Astrocyte of the spinal cord (primary cell): ENCODE measurements at regions not wholly inside any gene's neighbourhood (a gene's known extent, or its start where the extent isn't known, plus 50 kb on each side); places are given as distances from the start of the nearest gene placed in this dataset.

Source experiments
- DNase-seq: peaks from one replicate; pipeline ENCODE4 v3.0.0; 2011; ENCODE audit warnings: low read depth, low spot score
- H3K4me3 ChIP-seq: 2 replicates; pipeline ENCODE4 v1.5.1; 2011; ENCODE audit warnings: low read depth, mild to moderate bottlenecking, low read length, moderate library complexity
- in situ Hi-C: cut with HindIII; loops from 2 replicates; pipeline ENCODE4 v1.10.0; 2017; ENCODE audit warnings: low sequenced_read_pairs
- TF ChIP-seq, protein P1 (sequence below): IDR thresholded peaks from 2 replicates; pipeline ENCODE4 v1.5.1; 2012; ENCODE audit warnings: low read depth, mild to moderate bottlenecking, low read length, inconsistent platforms

GRCh38 chrX:4925911-4926310, 1212.5 kb upstream of the PRKX start:
- TF ChIP-seq, protein P1, sequence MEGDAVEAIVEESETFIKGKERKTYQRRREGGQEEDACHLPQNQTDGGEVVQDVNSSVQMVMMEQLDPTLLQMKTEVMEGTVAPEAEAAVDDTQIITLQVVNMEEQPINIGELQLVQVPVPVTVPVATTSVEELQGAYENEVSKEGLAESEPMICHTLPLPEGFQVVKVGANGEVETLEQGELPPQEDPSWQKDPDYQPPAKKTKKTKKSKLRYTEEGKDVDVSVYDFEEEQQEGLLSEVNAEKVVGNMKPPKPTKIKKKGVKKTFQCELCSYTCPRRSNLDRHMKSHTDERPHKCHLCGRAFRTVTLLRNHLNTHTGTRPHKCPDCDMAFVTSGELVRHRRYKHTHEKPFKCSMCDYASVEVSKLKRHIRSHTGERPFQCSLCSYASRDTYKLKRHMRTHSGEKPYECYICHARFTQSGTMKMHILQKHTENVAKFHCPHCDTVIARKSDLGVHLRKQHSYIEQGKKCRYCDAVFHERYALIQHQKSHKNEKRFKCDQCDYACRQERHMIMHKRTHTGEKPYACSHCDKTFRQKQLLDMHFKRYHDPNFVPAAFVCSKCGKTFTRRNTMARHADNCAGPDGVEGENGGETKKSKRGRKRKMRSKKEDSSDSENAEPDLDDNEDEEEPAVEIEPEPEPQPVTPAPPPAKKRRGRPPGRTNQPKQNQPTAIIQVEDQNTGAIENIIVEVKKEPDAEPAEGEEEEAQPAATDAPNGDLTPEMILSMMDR, result no peak
- DNase-seq, result peak; percentile 25
- H3K4me3 ChIP-seq, result no peak overlapping the region
- in situ Hi-C loops, result no loop called here

DNA sequence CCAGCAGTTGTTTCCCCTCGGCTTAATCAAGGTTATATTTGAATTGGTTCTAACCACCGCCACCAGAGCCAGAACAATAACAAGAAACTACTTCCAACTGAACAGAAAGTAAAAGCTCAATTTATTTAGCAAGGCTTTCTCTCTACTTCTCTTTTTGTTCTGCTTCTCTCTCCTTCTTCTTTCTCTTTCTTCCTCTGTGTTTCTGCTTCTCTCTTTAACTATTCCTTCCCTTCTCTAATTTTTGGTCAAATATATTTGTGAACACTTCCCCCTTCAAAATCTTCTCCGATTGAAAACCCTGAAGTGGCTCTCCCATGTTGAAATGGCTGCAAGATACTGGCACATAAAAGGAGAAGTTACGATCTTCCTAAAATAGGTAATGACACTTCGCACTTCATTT, 1195.9 kb upstream of the PRKX start:
- DNase-seq, result no peak
- H3K4me3 ChIP-seq, result no peak overlapping the region
- in situ Hi-C loops, result no loop called here

GRCh38 chrX:4905576-4905975, 1192.1 kb upstream of the PRKX start:
- TF ChIP-seq, protein P1, result no peak
- no peak overlapping the region for H3K4me3 ChIP-seq
- no peak for DNase-seq
- in situ Hi-C loops, result no loop called here

More for the DNA sequence above, 1195.9 kb upstream of the PRKX start:
- TF ChIP-seq, protein P1, result no peak

DNA sequence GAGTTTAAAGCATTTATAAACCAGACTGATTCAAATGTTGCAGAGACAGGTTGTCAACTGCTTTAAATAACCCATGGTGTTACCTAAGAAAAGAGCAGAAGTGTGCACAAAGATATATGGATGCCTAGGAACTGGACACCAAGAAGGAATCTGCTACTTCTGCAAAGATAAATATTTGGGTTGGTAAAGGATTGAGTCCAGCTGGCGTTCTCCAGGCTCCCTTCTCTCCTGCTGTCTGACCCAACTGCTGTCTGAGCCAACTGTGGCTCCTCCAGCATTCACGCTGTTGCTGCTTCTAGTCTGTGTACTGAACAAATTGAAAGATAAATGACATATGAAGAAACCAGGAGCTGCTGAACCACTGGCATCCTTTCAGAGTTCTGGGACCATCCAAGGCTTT, 1167.8 kb upstream of the PRKX start:
- TF ChIP-seq, protein P1, result no peak
- no peak for DNase-seq
- in situ Hi-C loops, result no loop called here
- H3K4me3 ChIP-seq, result no peak overlapping the region

GRCh38 chrX:4878640-4879039, 1165.2 kb upstream of the PRKX start:
- no peak overlapping the region for H3K4me3 ChIP-seq
- in situ Hi-C loops, result no loop called here
- TF ChIP-seq, protein P1, result no peak
- no peak for DNase-seq

DNA sequence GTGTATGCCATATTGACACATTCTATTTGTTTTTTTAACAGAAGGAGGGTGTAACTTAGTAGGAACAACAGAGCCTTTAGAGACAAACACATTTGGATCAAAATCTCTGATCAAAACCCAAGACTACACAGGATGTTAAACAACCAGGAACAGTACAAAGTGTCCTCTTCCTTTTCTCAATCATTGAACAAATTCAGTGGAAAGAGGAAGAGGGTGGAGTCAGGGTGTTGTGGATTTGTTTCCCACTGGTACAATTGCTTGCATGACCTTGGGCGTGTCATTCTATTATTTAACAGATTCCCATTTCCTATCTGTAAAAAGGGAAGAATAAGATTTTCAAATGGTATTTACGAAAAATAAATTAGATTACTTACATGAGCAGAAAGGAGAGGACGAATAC, 1162.8 kb upstream of the PRKX start:
- H3K4me3 ChIP-seq, result no peak overlapping the region
- in situ Hi-C loops, result no loop called here
- TF ChIP-seq, protein P1, result no peak
- no peak for DNase-seq

DNA sequence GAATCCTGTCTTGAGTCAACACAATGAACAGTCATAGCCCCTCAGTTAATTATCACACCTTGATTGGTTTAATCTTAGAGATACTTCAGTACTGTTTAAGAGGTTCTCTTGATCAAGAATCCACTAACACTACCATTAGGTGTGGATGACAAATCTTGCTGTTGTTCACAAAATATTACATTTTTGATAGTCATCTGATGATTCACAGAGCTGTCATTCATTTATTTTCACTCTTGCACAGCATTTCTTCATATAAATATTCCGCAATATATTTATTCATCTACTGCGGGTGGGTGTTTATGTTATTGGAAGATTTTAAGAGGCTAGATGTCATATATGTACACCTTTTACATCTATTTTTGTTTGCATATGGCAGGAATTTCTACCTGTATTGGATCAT, 1138.1 kb upstream of the PRKX start:
- no peak overlapping the region for H3K4me3 ChIP-seq
- no peak for DNase-seq
- in situ Hi-C loops, result no loop called here
- TF ChIP-seq, protein P1, result no peak
